Endothelial cell of umbilical vein (primary cell): ENCODE measurements at regions not wholly inside any gene's neighbourhood (a gene's known extent, or its start where the extent isn't known, plus 50 kb on each side); places are given as distances from the start of the nearest gene placed in this dataset.

Source experiments
- BruUV-seq: library from RNA; stranded (reverse); fragments of 400-500 nt; replicated peaks from 2 replicates; lab custom pipeline; 2021; lab: Mats Ljungman, UMichigan
- CTCF ChIA-PET: fragments of 300-600, 350-600 bp; sonication (Branson Sonifier 250); formaldehyde crosslinking; loops from one replicate; lab custom pipeline; 2021; ENCODE audit warnings: antibody characterized with exemption, inconsistent platforms; lab: Charles Lee
- POLR2A ChIA-PET: fragments of 300-600, 350-600 bp; sonication (Branson Sonifier 250); formaldehyde crosslinking; loops from one replicate; lab custom pipeline; 2021; ENCODE audit warnings: antibody characterized with exemption, inconsistent platforms; lab: Charles Lee
- DNase-seq: peaks from one replicate; pipeline ENCODE4 v3.0.0-alpha.2; 2011; ENCODE audit warnings: low read depth, low spot score
- FAIRE-seq: peaks from 2 replicates; lab custom pipeline; 2011; peaks lifted over from hg19 to GRCh38; lab: Jason Lieb, UNC
- H2AFZ ChIP-seq: 2 replicates; pipeline ENCODE4 v1.6.0; 2012; ENCODE audit warnings: low read depth, low read length, control low read depth, inconsistent platforms
- H3K27ac ChIP-seq: 2 replicates; pipeline ENCODE4 v1.5.1; 2011; ENCODE audit warnings: low read depth, mild to moderate bottlenecking, control low read depth, low read length, moderate library complexity; ENCODE audit not compliant: insufficient read depth
- H3K27me3 ChIP-seq, 2 experiments: 2 replicates each; pipeline versions ENCODE4 v1.6.0 to v1.6.1; 2011; ENCODE audit warnings: low read length in 2 of 2, mixed read lengths in 1 of 2; ENCODE audit not compliant: control insufficient read depth in 2 of 2, insufficient read depth in 2 of 2
- H3K36me3 ChIP-seq, 2 experiments: 2 replicates in 1 of 2; 3 replicates in 1 of 2; pipeline ENCODE4 v1.5.1; 2011; ENCODE audit warnings: low read length in 2 of 2, mild to moderate bottlenecking in 1 of 2, moderate library complexity in 1 of 2; ENCODE audit not compliant: control insufficient read depth in 2 of 2, insufficient read depth in 2 of 2; ENCODE audit errors: extremely low read depth in 1 of 2
- H3K4me1 ChIP-seq: 3 replicates; pipeline ENCODE4 v1.5.1; 2011; ENCODE audit warnings: mild to moderate bottlenecking, low read length; ENCODE audit not compliant: control insufficient read depth, insufficient read depth; ENCODE audit errors: extremely low read depth
- H3K4me2 ChIP-seq: 2 replicates; pipeline ENCODE4 v1.6.1; 2011; ENCODE audit warnings: low read length, control low read depth, mixed read lengths; ENCODE audit not compliant: insufficient read depth
- H3K4me3 ChIP-seq, 3 experiments: fragments of 200-600 bp in 1 of 3; sonication (generic), shearing (Covaris generic) in 1 of 3; replicated peaks in 1 of 3; 2 replicates each; pipeline ENCODE4 v1.5.1; 2011 to 2016; ENCODE audit warnings: control low read depth in 3 of 3, low read length in 3 of 3, mild to moderate bottlenecking in 2 of 3, inconsistent platforms in 1 of 3, low read depth in 1 of 3, moderate library complexity in 1 of 3; ENCODE audit not compliant: insufficient read depth in 1 of 3
- H3K79me2 ChIP-seq: 2 replicates; pipeline ENCODE4 v1.6.0; 2012; ENCODE audit warnings: low read length, inconsistent platforms; ENCODE audit not compliant: control insufficient read depth, insufficient read depth
- H3K9ac ChIP-seq: replicated peaks from 2 replicates; pipeline ENCODE3; 2011; ENCODE audit warnings: low read length, control low read depth; ENCODE audit not compliant: insufficient read depth; ENCODE audit errors: extremely low read depth
- H3K9me1 ChIP-seq: replicated peaks from 3 replicates; pipeline ENCODE4 v1.6.0; 2011; ENCODE audit warnings: mild to moderate bottlenecking, low read length; ENCODE audit not compliant: control insufficient read depth, insufficient read depth; ENCODE audit errors: extremely low read depth
- H3K9me3 ChIP-seq: replicated peaks from 2 replicates; pipeline ENCODE4 v1.5.1; 2012; ENCODE audit warnings: low read length, inconsistent platforms; ENCODE audit not compliant: control insufficient read depth, insufficient read depth
- H4K20me1 ChIP-seq: replicated peaks from 2 replicates; pipeline ENCODE3; 2011; ENCODE audit warnings: mild to moderate bottlenecking, low read length; ENCODE audit not compliant: control insufficient read depth, insufficient read depth; ENCODE audit errors: extremely low read depth
- CTCF ChIP-seq, 2 donors: IDR thresholded peaks; 1 replicate in 1 of 2; 2 replicates in 1 of 2; pipeline ENCODE4 v1.5.1; 2011; ENCODE audit warnings: low read length in 2 of 2, mild to moderate bottlenecking in 2 of 2, moderate library complexity in 2 of 2, control low read depth in 1 of 2, inconsistent platforms in 1 of 2, low read depth in 1 of 2; ENCODE audit not compliant: insufficient read depth in 1 of 2; ENCODE audit errors: extremely low read depth in 1 of 2
- EZH2 ChIP-seq: IDR thresholded peaks from 2 replicates; pipeline ENCODE4 v1.6.1; 2012; ENCODE audit warnings: borderline replicate concordance, low read depth, mild to moderate bottlenecking, moderate library complexity, low read length, inconsistent platforms; ENCODE audit not compliant: severe bottlenecking
- FOS ChIP-seq: IDR thresholded peaks from 2 replicates; pipeline ENCODE4 v1.6.1; 2011; ENCODE audit warnings: mild to moderate bottlenecking, low read length, moderate library complexity, borderline replicate concordance; ENCODE audit not compliant: insufficient read depth
- GATA2 ChIP-seq: IDR thresholded peaks from 2 replicates; pipeline ENCODE4 v1.7.0; 2011; ENCODE audit warnings: low read depth, mild to moderate bottlenecking, moderate library complexity, mixed read lengths, low read length; ENCODE audit not compliant: insufficient read length, insufficient read depth
- JUN ChIP-seq: IDR thresholded peaks from 2 replicates; pipeline ENCODE4 v1.6.1; 2011; ENCODE audit warnings: borderline replicate concordance, low read depth; ENCODE audit not compliant: insufficient read length, insufficient read depth
- MAX ChIP-seq: IDR thresholded peaks from 2 replicates; pipeline ENCODE4 v1.6.1; 2011; ENCODE audit not compliant: insufficient read depth, insufficient read length
- MYC ChIP-seq: IDR thresholded peaks from one replicate; pipeline ENCODE4 v1.6.1; 2011; ENCODE audit warnings: mild to moderate bottlenecking, low read depth, low read length
- POLR2A ChIP-seq: IDR thresholded peaks from 2 replicates; pipeline ENCODE4 v1.6.1; 2012; ENCODE audit warnings: low read depth, mild to moderate bottlenecking, control low read depth, low read length
- POLR2AphosphoS5 ChIP-seq: IDR thresholded peaks from 2 replicates; pipeline ENCODE4 v1.6.1; 2012; ENCODE audit warnings: low read depth, mild to moderate bottlenecking, control low read depth, low read length, moderate library complexity; ENCODE audit not compliant: insufficient read depth
- dilution Hi-C: fragments of 300-500 bp; cut with MboI; formaldehyde crosslinking; loops from one replicate; pipeline ENCODE4 v1.15.0; 2019; ENCODE audit warnings: low sequenced_read_pairs; ENCODE audit not compliant: extremely low pct_ligation_motif_present
- intact Hi-C: fragments of 100-400 bp; cut with micrococcal nuclease; formaldehyde crosslinking; loops from one replicate; pipeline ENCODE4 v1.10.0; 2022

DNA sequence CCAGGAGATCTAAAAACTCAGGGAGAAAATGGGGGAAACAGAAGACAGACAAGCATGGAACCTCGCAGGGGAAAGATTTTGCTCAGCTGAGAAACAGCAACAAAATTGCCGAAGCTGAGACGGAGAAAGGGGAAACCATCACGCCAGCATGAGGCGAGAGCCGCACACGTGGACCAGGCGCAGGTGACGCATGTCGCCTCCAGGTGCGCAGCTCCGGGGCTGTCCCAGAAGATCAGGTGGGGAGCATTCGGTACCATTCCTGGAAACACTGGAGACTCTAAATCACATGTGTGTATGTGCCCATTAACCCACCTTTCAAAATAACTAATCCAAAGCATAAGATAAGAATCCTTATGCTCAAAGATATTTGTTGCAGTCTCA is 121.7 kb downstream of the BRD1 start:
- H3K4me1 ChIP-seq = no peaks in the 10 kb centered on the region
- DNase-seq (no peak), FAIRE-seq (no peak)
- no peak overlapping the region for H3K9ac ChIP-seq
- H3K4me2 ChIP-seq = no peak overlapping the region
- ChIA-PET CTCF (no interaction called here), POLR2A (no interaction called here)
- TF ChIP-seq EZH2 = no peak
- no peak for TF ChIP-seq GATA2
- TF ChIP-seq FOS = no peak
- no peak for TF ChIP-seq JUN
- no peak for TF ChIP-seq MAX
- no peak for TF ChIP-seq CTCF (IDR thresholded peaks at IDR 0.05; ENCODE audit: extremely low read depth in 1 of 2, insufficient read depth in 1 of 2, low read depth in 1 of 2, low read length in 2 of 2)
- no peak for TF ChIP-seq POLR2AphosphoS5
- TF ChIP-seq POLR2A = no peak
- no peak for TF ChIP-seq MYC
- H3K79me2 ChIP-seq = no peaks in the 10 kb centered on the region
- dilution Hi-C loops (no loop called here), intact Hi-C loops (no loop called here)
- H2AFZ ChIP-seq = no peak overlapping the region
- no peak overlapping the region for H3K4me3 ChIP-seq
- H3K27ac ChIP-seq = no peak overlapping the region
- H3K9me1 ChIP-seq = no peaks in the 10 kb centered on the region
- BruUV-seq = no TSS peak
- H3K27me3 ChIP-seq = no peaks in the 10 kb centered on the region
- H4K20me1 ChIP-seq = no peaks in the 10 kb centered on the region
- H3K36me3 ChIP-seq = no peaks in the 10 kb centered on the region
- no peaks in the 10 kb centered on the region for H3K9me3 ChIP-seq
